ENCODE measurements at regions not wholly inside any gene's neighbourhood (a gene's known extent, or its start where the extent isn't known, plus 50 kb on each side); places are given as distances from the start of the nearest gene placed in this dataset.

GRCh38 chr10:114770009-114770408, 51.6 kb upstream of the FHIP2A start:
- no peak for TF ChIP-seq CTCF (IDR thresholded peaks at IDR 0.05 in 4 of 5, conservative IDR thresholded peaks at IDR 0.05 in 1 of 5)
- no peak for TF ChIP-seq POLR2A (IDR thresholded peaks at IDR 0.05)
